SK-N-SH treated with all-trans-retinoic acid at 6 μM for 48 hours (cell line): ENCODE measurements at regions not wholly inside any gene's neighbourhood (a gene's known extent, or its start where the extent isn't known, plus 50 kb on each side); places are given as distances from the start of the nearest gene placed in this dataset.

Experiments used
- ATAC-seq: fragments of 200-7000 bp; cut with Tn5 transposase; 3 replicates; pipeline ENCODE4 v1.9.1; 2020; ENCODE audit warnings: mild to moderate bottlenecking, moderate library complexity
- ARNTL ChIP-seq: fragments of 450-650 bp; formaldehyde crosslinking; IDR thresholded peaks from 2 replicates; pipeline ENCODE4 v1.5.0; 2020; ENCODE audit warnings: low read depth, mild to moderate bottlenecking, moderate library complexity, borderline replicate concordance
- BACH2 ChIP-seq: fragments of 250-450 bp; sonication (Bioruptor Pico); IDR thresholded peaks from 2 replicates; pipeline ENCODE4 v1.9.0; 2021; ENCODE audit warnings: mild to moderate bottlenecking, borderline replicate concordance
- CSDC2 ChIP-seq: fragments of 250-450 bp; sonication (Bioruptor Pico); IDR thresholded peaks from 2 replicates; pipeline ENCODE4 v1.5.0; 2020; ENCODE audit warnings: mild to moderate bottlenecking, moderate library complexity
- ESRRG ChIP-seq: fragments of 250-450 bp; sonication (Bioruptor Pico); IDR thresholded peaks from 2 replicates; pipeline ENCODE4 v1.6.1; 2021; ENCODE audit warnings: mild to moderate bottlenecking
- ISL1 ChIP-seq: fragments of 250-450 bp; sonication (Bioruptor Pico); IDR thresholded peaks from 2 replicates; pipeline ENCODE4 v2.1.2; 2022; ENCODE audit warnings: mild to moderate bottlenecking, moderate library complexity
- OSR1 ChIP-seq: fragments of 250-450 bp; sonication (Bioruptor Pico); IDR thresholded peaks from 2 replicates; pipeline ENCODE4 v1.8.0; 2022; ENCODE audit warnings: moderate library complexity, mild to moderate bottlenecking, inconsistent platforms
- PPARA ChIP-seq: fragments of 250-450 bp; sonication (Bioruptor Pico); IDR thresholded peaks from 2 replicates; pipeline ENCODE4 v1.5.0; 2020; ENCODE audit warnings: mild to moderate bottlenecking, borderline replicate concordance
- RARB ChIP-seq: fragments of 250-450 bp; sonication (Bioruptor Pico); IDR thresholded peaks from 2 replicates; pipeline ENCODE4 v1.8.0; 2021; ENCODE audit warnings: mild to moderate bottlenecking, moderate library complexity
- SNAI2 ChIP-seq: fragments of 250-450 bp; sonication (Bioruptor Pico); IDR thresholded peaks from 2 replicates; pipeline ENCODE4 v1.5.0; 2020; ENCODE audit warnings: mild to moderate bottlenecking, moderate library complexity
- TCF4 ChIP-seq: fragments of 250-450 bp; sonication (Bioruptor Pico); IDR thresholded peaks from 2 replicates; pipeline ENCODE4 v1.8.0; 2021; ENCODE audit warnings: mild to moderate bottlenecking, moderate library complexity, borderline replicate concordance
- TOX ChIP-seq: fragments of 250-450 bp; sonication (Bioruptor Pico); IDR thresholded peaks from 2 replicates; pipeline ENCODE4 v1.8.0; 2021; ENCODE audit warnings: mild to moderate bottlenecking, moderate library complexity, borderline replicate concordance
- ZC3H10 ChIP-seq: fragments of 250-450 bp; sonication (Bioruptor Pico); IDR thresholded peaks from 2 replicates; pipeline ENCODE4 v1.5.1; 2021; ENCODE audit warnings: mild to moderate bottlenecking, moderate library complexity
- ZFP3 ChIP-seq: fragments of 250-450 bp; sonication (Bioruptor Pico); IDR thresholded peaks from 2 replicates; pipeline ENCODE4 v1.5.0; 2020; ENCODE audit warnings: mild to moderate bottlenecking, moderate library complexity
- ZFP30 ChIP-seq: fragments of 450-650 bp; formaldehyde crosslinking; IDR thresholded peaks from 2 replicates; pipeline ENCODE4 v1.5.0; 2022; ENCODE audit warnings: mild to moderate bottlenecking, moderate library complexity
- ZNF565 ChIP-seq: fragments of 450-650 bp; formaldehyde crosslinking; conservative IDR thresholded peaks from 2 replicates; pipeline ENCODE4 v1.5.0; 2020; ENCODE audit warnings: low read depth, mild to moderate bottlenecking, moderate library complexity
- ZNF70 ChIP-seq: fragments of 450-650 bp; formaldehyde crosslinking; IDR thresholded peaks from 2 replicates; pipeline ENCODE4 v1.5.0; 2020; ENCODE audit warnings: mild to moderate bottlenecking, moderate library complexity
- ZNF8 ChIP-seq: fragments of 450-650 bp; formaldehyde crosslinking; IDR thresholded peaks from 2 replicates; pipeline ENCODE4 v1.5.0; 2020; ENCODE audit warnings: mild to moderate bottlenecking, moderate library complexity
- TF ChIP-seq, protein P1 (sequence below): fragments of 250-450 bp; sonication (Bioruptor Pico); IDR thresholded peaks from 2 replicates; pipeline ENCODE4 v1.5.1; 2021; ENCODE audit warnings: mild to moderate bottlenecking, moderate library complexity
- TF ChIP-seq, protein P2 (sequence below): fragments of 250-450 bp; sonication (Bioruptor Pico); IDR thresholded peaks from 2 replicates; pipeline ENCODE4 v1.8.0; 2020; ENCODE audit warnings: mild to moderate bottlenecking, moderate library complexity, borderline replicate concordance
- TF ChIP-seq, protein P3 (sequence below): fragments of 250-450 bp; sonication (Bioruptor Pico); IDR thresholded peaks from 2 replicates; pipeline ENCODE4 v1.8.0; 2021; ENCODE audit warnings: low read depth, mild to moderate bottlenecking, moderate library complexity, borderline replicate concordance
- TF ChIP-seq, protein P4 (sequence below): fragments of 250-450 bp; sonication (Bioruptor Pico); IDR thresholded peaks from 2 replicates; pipeline ENCODE4 v1.5.1; 2020; ENCODE audit warnings: low read depth, mild to moderate bottlenecking, moderate library complexity
- TF ChIP-seq, protein P5 (sequence below): fragments of 250-450 bp; sonication (Bioruptor Pico); IDR thresholded peaks from 2 replicates; pipeline ENCODE4 v1.5.0; 2020; ENCODE audit warnings: mild to moderate bottlenecking, moderate library complexity

DNA sequence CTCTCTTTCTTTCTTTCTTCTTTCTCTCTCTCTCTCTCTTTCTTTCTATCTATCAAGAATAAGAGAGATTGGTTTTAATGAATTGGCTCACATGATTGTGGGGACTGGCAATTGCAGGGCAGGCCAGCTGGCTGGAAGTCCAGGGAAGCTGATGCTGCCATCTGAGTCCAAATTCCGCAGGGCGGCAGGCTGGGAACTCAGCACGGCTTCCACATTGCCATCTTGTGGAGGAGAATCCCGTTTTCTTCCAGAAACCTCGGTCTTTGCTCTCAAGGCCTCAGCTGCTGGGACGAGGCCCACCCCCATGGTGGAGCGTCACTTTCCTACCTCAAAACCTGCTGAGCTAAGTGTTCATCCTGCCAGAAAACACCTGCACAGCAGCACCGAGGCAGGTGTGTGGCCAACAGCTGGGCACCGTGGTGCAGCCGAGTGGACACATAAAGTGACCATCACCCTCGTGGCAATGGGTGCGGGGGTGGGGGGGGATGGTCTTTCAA, 58.8 kb upstream of the SLCO4A1 start:
- TF ChIP-seq ZFP30 (CRISPR knock-in tag) (no peak), ARNTL (CRISPR knock-in tag) (no peak), ZFP3 (no peak), ESRRG (CRISPR knock-in tag) (no peak), ZC3H10 (CRISPR knock-in tag) (no peak), SNAI2 (no peak), OSR1 (CRISPR knock-in tag) (no peak), CSDC2 (CRISPR knock-in tag) (no peak), TOX (no peak), PPARA (CRISPR knock-in tag) (no peak), BACH2 (CRISPR knock-in tag) (no peak)
- TF ChIP-seq, all 23 proteins: peak for 0
- ATAC-seq: no peak

DNA sequence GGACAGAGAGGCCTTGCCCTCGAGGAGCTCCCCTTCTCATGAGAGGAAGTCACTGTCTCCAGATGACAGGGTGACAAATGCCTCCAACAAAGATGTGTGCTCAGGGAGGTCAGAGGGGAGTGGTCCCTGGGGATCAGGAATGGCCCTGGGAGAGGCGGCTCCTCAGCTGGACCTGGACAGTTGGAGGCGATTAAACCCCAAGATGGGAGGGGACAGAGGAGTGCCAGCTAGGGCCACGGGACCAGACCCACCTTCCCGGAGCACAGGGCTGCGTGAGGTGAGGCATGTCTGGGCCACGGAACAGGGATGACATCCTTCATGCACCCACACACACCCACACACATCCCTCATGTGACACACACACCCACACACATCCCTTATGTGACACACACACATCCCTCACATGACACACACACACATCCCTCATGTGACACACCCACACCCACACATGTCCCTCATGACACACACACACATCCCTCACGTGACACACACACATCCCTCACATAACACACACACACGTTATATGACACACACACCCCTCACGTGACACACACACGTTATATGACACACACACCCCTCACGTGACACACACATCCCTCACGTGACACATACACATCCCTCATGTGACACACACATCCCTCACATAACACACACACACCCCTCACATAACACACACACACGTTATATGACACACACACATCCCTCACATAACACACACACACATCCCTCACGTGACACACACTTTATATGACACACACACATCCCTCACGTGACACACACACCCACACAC, 57.4 kb upstream of the SLCO4A1 start:
- ATAC-seq: no peak
- TF ChIP-seq CSDC2 (CRISPR knock-in tag): no peak
- no peak for TF ChIP-seq ZFP3
- TF ChIP-seq ESRRG (CRISPR knock-in tag): no peak
- no peak for TF ChIP-seq OSR1 (CRISPR knock-in tag)
- TF ChIP-seq TOX: no peak
- TF ChIP-seq PPARA (CRISPR knock-in tag): no peak
- TF ChIP-seq, protein P1, sequence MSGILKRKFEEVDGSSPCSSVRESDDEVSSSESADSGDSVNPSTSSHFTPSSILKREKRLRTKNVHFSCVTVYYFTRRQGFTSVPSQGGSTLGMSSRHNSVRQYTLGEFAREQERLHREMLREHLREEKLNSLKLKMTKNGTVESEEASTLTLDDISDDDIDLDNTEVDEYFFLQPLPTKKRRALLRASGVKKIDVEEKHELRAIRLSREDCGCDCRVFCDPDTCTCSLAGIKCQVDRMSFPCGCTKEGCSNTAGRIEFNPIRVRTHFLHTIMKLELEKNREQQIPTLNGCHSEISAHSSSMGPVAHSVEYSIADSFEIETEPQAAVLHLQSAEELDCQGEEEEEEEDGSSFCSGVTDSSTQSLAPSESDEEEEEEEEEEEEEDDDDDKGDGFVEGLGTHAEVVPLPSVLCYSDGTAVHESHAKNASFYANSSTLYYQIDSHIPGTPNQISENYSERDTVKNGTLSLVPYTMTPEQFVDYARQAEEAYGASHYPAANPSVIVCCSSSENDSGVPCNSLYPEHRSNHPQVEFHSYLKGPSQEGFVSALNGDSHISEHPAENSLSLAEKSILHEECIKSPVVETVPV (CRISPR knock-in tag): no peak
- no peak for TF ChIP-seq ZNF70 (CRISPR knock-in tag)
- TF ChIP-seq, protein P2, sequence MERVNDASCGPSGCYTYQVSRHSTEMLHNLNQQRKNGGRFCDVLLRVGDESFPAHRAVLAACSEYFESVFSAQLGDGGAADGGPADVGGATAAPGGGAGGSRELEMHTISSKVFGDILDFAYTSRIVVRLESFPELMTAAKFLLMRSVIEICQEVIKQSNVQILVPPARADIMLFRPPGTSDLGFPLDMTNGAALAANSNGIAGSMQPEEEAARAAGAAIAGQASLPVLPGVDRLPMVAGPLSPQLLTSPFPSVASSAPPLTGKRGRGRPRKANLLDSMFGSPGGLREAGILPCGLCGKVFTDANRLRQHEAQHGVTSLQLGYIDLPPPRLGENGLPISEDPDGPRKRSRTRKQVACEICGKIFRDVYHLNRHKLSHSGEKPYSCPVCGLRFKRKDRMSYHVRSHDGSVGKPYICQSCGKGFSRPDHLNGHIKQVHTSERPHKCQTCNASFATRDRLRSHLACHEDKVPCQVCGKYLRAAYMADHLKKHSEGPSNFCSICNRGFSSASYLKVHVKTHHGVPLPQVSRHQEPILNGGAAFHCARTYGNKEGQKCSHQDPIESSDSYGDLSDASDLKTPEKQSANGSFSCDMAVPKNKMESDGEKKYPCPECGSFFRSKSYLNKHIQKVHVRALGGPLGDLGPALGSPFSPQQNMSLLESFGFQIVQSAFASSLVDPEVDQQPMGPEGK (CRISPR knock-in tag): no peak
- no peak for TF ChIP-seq ZNF8 (CRISPR knock-in tag)
- no peak for TF ChIP-seq SNAI2
- TF ChIP-seq TCF4 (CRISPR knock-in tag): no peak
- no peak for TF ChIP-seq ZC3H10 (CRISPR knock-in tag)
- TF ChIP-seq, protein P3, sequence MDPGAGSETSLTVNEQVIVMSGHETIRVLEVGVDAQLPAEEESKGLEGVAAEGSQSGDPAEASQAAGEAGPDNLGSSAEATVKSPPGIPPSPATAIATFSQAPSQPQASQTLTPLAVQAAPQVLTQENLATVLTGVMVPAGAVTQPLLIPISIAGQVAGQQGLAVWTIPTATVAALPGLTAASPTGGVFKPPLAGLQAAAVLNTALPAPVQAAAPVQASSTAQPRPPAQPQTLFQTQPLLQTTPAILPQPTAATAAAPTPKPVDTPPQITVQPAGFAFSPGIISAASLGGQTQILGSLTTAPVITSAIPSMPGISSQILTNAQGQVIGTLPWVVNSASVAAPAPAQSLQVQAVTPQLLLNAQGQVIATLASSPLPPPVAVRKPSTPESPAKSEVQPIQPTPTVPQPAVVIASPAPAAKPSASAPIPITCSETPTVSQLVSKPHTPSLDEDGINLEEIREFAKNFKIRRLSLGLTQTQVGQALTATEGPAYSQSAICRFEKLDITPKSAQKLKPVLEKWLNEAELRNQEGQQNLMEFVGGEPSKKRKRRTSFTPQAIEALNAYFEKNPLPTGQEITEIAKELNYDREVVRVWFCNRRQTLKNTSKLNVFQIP: no peak
- TF ChIP-seq, protein P4, sequence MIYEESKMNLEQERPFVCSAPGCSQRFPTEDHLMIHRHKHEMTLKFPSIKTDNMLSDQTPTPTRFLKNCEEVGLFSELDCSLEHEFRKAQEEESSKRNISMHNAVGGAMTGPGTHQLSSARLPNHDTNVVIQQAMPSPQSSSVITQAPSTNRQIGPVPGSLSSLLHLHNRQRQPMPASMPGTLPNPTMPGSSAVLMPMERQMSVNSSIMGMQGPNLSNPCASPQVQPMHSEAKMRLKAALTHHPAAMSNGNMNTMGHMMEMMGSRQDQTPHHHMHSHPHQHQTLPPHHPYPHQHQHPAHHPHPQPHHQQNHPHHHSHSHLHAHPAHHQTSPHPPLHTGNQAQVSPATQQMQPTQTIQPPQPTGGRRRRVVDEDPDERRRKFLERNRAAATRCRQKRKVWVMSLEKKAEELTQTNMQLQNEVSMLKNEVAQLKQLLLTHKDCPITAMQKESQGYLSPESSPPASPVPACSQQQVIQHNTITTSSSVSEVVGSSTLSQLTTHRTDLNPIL (CRISPR knock-in tag): no peak
- no peak for TF ChIP-seq ISL1
- no peak for TF ChIP-seq ZFP30 (CRISPR knock-in tag)

DNA sequence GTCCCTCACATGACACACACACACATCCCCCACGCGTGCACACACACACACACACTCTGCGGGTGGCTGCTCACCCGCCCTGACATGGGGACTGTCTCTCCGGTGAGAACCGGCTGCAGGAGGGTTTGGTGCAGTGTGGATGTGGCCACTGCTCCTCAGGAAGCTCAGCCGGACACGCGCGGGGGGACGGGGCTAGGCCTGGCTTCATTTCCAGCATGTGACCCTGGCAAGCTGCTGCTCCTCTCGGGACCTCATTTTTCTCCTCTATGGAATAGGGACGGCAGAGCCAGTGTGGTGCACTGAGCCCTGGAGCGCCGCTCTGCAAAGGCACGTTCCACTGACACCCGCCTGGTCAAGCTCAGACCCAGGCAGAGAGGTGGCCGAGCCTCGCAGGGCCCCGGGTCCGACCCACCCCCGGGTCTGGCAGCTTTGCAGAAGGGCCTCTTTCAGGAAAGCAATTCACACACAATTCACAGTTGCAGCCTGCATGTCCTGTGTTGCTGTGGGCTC, 56.8 kb upstream of the SLCO4A1 start:
- no peak for ATAC-seq
- no peak for TF ChIP-seq ZNF70 (CRISPR knock-in tag)
- TF ChIP-seq, protein P5, sequence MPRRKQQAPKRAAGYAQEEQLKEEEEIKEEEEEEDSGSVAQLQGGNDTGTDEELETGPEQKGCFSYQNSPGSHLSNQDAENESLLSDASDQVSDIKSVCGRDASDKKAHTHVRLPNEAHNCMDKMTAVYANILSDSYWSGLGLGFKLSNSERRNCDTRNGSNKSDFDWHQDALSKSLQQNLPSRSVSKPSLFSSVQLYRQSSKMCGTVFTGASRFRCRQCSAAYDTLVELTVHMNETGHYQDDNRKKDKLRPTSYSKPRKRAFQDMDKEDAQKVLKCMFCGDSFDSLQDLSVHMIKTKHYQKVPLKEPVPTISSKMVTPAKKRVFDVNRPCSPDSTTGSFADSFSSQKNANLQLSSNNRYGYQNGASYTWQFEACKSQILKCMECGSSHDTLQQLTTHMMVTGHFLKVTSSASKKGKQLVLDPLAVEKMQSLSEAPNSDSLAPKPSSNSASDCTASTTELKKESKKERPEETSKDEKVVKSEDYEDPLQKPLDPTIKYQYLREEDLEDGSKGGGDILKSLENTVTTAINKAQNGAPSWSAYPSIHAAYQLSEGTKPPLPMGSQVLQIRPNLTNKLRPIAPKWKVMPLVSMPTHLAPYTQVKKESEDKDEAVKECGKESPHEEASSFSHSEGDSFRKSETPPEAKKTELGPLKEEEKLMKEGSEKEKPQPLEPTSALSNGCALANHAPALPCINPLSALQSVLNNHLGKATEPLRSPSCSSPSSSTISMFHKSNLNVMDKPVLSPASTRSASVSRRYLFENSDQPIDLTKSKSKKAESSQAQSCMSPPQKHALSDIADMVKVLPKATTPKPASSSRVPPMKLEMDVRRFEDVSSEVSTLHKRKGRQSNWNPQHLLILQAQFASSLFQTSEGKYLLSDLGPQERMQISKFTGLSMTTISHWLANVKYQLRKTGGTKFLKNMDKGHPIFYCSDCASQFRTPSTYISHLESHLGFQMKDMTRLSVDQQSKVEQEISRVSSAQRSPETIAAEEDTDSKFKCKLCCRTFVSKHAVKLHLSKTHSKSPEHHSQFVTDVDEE (CRISPR knock-in tag): no peak
- TF ChIP-seq ZNF565 (CRISPR knock-in tag): no peak
- TF ChIP-seq TOX: no peak
- no peak for TF ChIP-seq ZNF8 (CRISPR knock-in tag)
- TF ChIP-seq, protein P3: no peak
- no peak for TF ChIP-seq OSR1 (CRISPR knock-in tag)
- TF ChIP-seq, protein P4 (CRISPR knock-in tag): no peak
- TF ChIP-seq SNAI2: no peak
- no peak for TF ChIP-seq BACH2 (CRISPR knock-in tag)
- TF ChIP-seq ZC3H10 (CRISPR knock-in tag): no peak
- TF ChIP-seq ESRRG (CRISPR knock-in tag): no peak
- TF ChIP-seq RARB (CRISPR knock-in tag): no peak
